ENCODE measurements at regions not wholly inside any gene's neighbourhood (a gene's known extent, or its start where the extent isn't known, plus 50 kb on each side); places are given as distances from the start of the nearest gene placed in this dataset.

GRCh38 chr6:37759221-37760144, 60.0 kb upstream of the ZFAND3 start:
- TF ChIP-seq ZNF274 (IDR thresholded peaks at IDR 0.05; ENCODE audit: low read depth, low read length) (no peak), YY1 (IDR thresholded peaks at IDR 0.05; ENCODE audit: insufficient read depth, insufficient read length) (no peak), SUZ12 (IDR thresholded peaks at IDR 0.05; ENCODE audit: extremely low read depth, insufficient read depth, insufficient read length) (no peak)
